Karpas-422 (cell line): ENCODE measurements at regions not wholly inside any gene's neighbourhood (a gene's known extent, or its start where the extent isn't known, plus 50 kb on each side); places are given as distances from the start of the nearest gene placed in this dataset.

Experiments
- DNase-seq: peaks from one replicate; pipeline ENCODE4 v3.0.0-alpha.2; 2015
- H2AFZ ChIP-seq: fragments of 200-600 bp; sonication (generic); 2 replicates; pipeline ENCODE4 v1.6.1; 2014; ENCODE audit warnings: antibody characterized with exemption, low read length, mixed read lengths
- H3K27ac ChIP-seq: fragments of 200-600 bp; sonication (generic); 2 replicates; pipeline ENCODE4 v1.5.1; 2014; ENCODE audit warnings: mild to moderate bottlenecking, low read length, moderate library complexity
- H3K27me3 ChIP-seq: fragments of 200-600 bp; sonication (generic); 2 replicates; pipeline ENCODE4 v1.6.1; 2014; ENCODE audit warnings: low read length, mixed read lengths
- H3K36me3 ChIP-seq: fragments of 200-600 bp; sonication (generic); 2 replicates; pipeline ENCODE4 v1.6.1; 2014; ENCODE audit warnings: low read length, mixed read lengths; ENCODE audit not compliant: insufficient read depth
- H3K4me1 ChIP-seq: fragments of 200-600 bp; sonication (generic); 2 replicates; pipeline ENCODE4 v1.6.1; 2014; ENCODE audit warnings: mild to moderate bottlenecking, low read length, mixed read lengths
- H3K4me2 ChIP-seq: fragments of 200-600 bp; sonication (generic); 2 replicates; pipeline ENCODE4 v1.6.1; 2014; ENCODE audit warnings: low read length, low read depth, mild to moderate bottlenecking; ENCODE audit not compliant: poor library complexity, severe bottlenecking
- H3K4me3 ChIP-seq: fragments of 200-600 bp; sonication (generic); 2 replicates; pipeline ENCODE4 v1.5.1; 2014; ENCODE audit warnings: mild to moderate bottlenecking, antibody characterized with exemption, low read length, mixed read lengths
- H3K79me2 ChIP-seq: fragments of 200-600 bp; sonication (generic); 2 replicates; pipeline ENCODE4 v1.6.1; 2014; ENCODE audit warnings: mild to moderate bottlenecking, low read length, mixed read lengths
- H3K9ac ChIP-seq: fragments of 200-600 bp; sonication (generic); 2 replicates; pipeline ENCODE4 v1.6.0; 2014; ENCODE audit warnings: low read length
- H3K9me2 ChIP-seq: fragments of 200-600 bp; sonication (generic), shearing (Covaris generic); replicated peaks from 2 replicates; pipeline ENCODE4 v1.6.0; 2014; ENCODE audit warnings: mild to moderate bottlenecking, low read length, moderate library complexity; ENCODE audit not compliant: insufficient read depth
- H3K9me3 ChIP-seq: fragments of 300-700, 200-600 bp; sonication (generic); 2 replicates; pipeline ENCODE4 v1.6.1; 2014; ENCODE audit warnings: low read length, mixed read lengths
- H4K20me1 ChIP-seq: fragments of 200-600 bp; sonication (generic); 2 replicates; pipeline ENCODE4 v1.6.1; 2014; ENCODE audit warnings: mild to moderate bottlenecking, antibody characterized with exemption, low read length, low read depth; ENCODE audit not compliant: insufficient read depth

- H3K79me2 ChIP-seq = peaks cover 99% of the 10 kb centered on the region
- no peaks in the 10 kb centered on the region for H3K9me2 ChIP-seq
- DNase-seq = no peak
Measured at GRCh38 chr6:158257781-158258180, 54.5 kb upstream of the TULP4 start.

GRCh38 chr6:158259136-158259535 is 53.1 kb upstream of the TULP4 start:
- Histone ChIP-seq H3K36me3 (no peaks in the 10 kb centered on the region; the same call in 1 of the 2 replicates), H2AFZ (no peak overlapping the region), H3K4me3 (no peak overlapping the region), H3K9me3 (no peaks in the 10 kb centered on the region), H3K9ac (no peak overlapping the region), H3K27me3 (no peaks in the 10 kb centered on the region), H3K79me2 (peaks cover 98% of the 10 kb centered on the region), H3K27ac (peak overlapping the region; percentile 85), H3K4me1 (peaks cover 86% of the 10 kb centered on the region), H3K4me2 (peak overlapping the region; percentile 55), H3K9me2 (no peaks in the 10 kb centered on the region), H4K20me1 (0 out of 2 replicates have a peak, but pooled peaks cover 7% of the 10 kb centered on the region)
- peak; percentile 67 for DNase-seq

More at GRCh38 chr6:158257781-158258180, 54.5 kb upstream of the TULP4 start:
- Histone ChIP-seq H3K4me3 (no peak overlapping the region), H3K27ac (peak overlapping the region; percentile 85), H3K4me1 (peaks cover 78% of the 10 kb centered on the region), H2AFZ (no peak overlapping the region), H3K9ac (no peak overlapping the region), H3K36me3 (peaks cover 4% of the 10 kb centered on the region; the same call in 1 of the 2 replicates), H4K20me1 (0 out of 2 replicates have a peak, but pooled peaks cover 12% of the 10 kb centered on the region), H3K27me3 (no peaks in the 10 kb centered on the region), H3K9me3 (no peaks in the 10 kb centered on the region), H3K4me2 (no peak overlapping the region)

- Histone ChIP-seq H3K79me2 (peaks cover 100% of the 10 kb centered on the region), H3K9me2 (no peaks in the 10 kb centered on the region), H3K4me2 (peak overlapping the region; percentile 55), H3K27ac (peak overlapping the region; percentile 85), H2AFZ (no peak overlapping the region), H3K27me3 (no peaks in the 10 kb centered on the region), H3K9ac (no peak overlapping the region), H4K20me1 (0 out of 2 replicates have a peak, but pooled peaks cover 7% of the 10 kb centered on the region), H3K9me3 (no peaks in the 10 kb centered on the region), H3K4me1 (peaks cover 93% of the 10 kb centered on the region), H3K36me3 (no peaks in the 10 kb centered on the region; the same call in 1 of the 2 replicates), H3K4me3 (no peak overlapping the region)
- no peak for DNase-seq
Measured at GRCh38 chr6:158259845-158260244, 52.4 kb upstream of the TULP4 start.

GRCh38 chr6:158262082-158262481 is 50.2 kb upstream of the TULP4 start:
- 0 out of 2 replicates have a peak, but pooled peaks cover 7% of the 10 kb centered on the region for H4K20me1 ChIP-seq
- peak overlapping the region; percentile 85 for H3K27ac ChIP-seq
- no peaks in the 10 kb centered on the region; the same call in 1 of the 2 replicates for H3K36me3 ChIP-seq
- no peaks in the 10 kb centered on the region for H3K27me3 ChIP-seq
- H3K9me2 ChIP-seq = no peaks in the 10 kb centered on the region
- peak overlapping the region; percentile 17; the same call in 1 of the 2 replicates for H3K9ac ChIP-seq
- no peak for DNase-seq
- peaks cover 92% of the 10 kb centered on the region for H3K4me1 ChIP-seq
- peaks cover 100% of the 10 kb centered on the region for H3K79me2 ChIP-seq
- no peak overlapping the region for H2AFZ ChIP-seq
- H3K4me3 ChIP-seq = no peak overlapping the region; the same call in 1 of the 2 replicates
- peak overlapping the region; percentile 61 for H3K4me2 ChIP-seq
- H3K9me3 ChIP-seq = no peaks in the 10 kb centered on the region
